HepG2 (cell line): ENCODE measurements at regions not wholly inside any gene's neighbourhood (a gene's known extent, or its start where the extent isn't known, plus 50 kb on each side); places are given as distances from the start of the nearest gene placed in this dataset.
"Not testable (repeated sequence)": the region's sequence is repeated elsewhere in the genome, so short reads cannot be mapped to it uniquely, and the experiment has no call there.

ENCODE experiments used
- CEBPB ChIP-seq: IDR thresholded peaks from 2 replicates; pipeline ENCODE4 v1.6.1; 2011; ENCODE audit warnings: low read depth, low read length, improper control_type of control experiment, borderline replicate concordance
- JUN ChIP-seq: sonication (generic); formaldehyde crosslinking; IDR thresholded peaks from 2 replicates; pipeline ENCODE4 v1.4.0; 2020; ENCODE audit warnings: mild to moderate bottlenecking, missing genetic modification reagents
- KDM5A ChIP-seq: fragments of 200-600 bp; sonication (generic); IDR thresholded peaks from 2 replicates; pipeline ENCODE4 v1.7.0; 2018; ENCODE audit warnings: antibody characterized with exemption, mild to moderate bottlenecking, low read length, borderline replicate concordance
- POLR2A ChIP-seq, 2 experiments: IDR thresholded peaks; 2 replicates each; pipeline ENCODE4 v1.6.1; 2011; ENCODE audit warnings: low read depth in 2 of 2, low read length in 2 of 2, mild to moderate bottlenecking in 1 of 2, moderate library complexity in 1 of 2; ENCODE audit not compliant: insufficient read depth in 1 of 2
- SMC3 ChIP-seq: IDR thresholded peaks from 2 replicates; pipeline ENCODE4 v1.6.1; 2011; ENCODE audit warnings: low read length, improper control_type of control experiment
- SP1 ChIP-seq, 2 experiments: fragments of 450-650 bp in 1 of 2; sonication (generic) in 1 of 2; formaldehyde crosslinking in 1 of 2; IDR thresholded peaks; 2 replicates each; pipeline versions ENCODE4 v1.4.0 to v1.6.1; 2016 to 2020; ENCODE audit warnings: missing genetic modification reagents in 1 of 2
- THAP11 ChIP-seq: IDR thresholded peaks from 2 replicates; pipeline ENCODE4 v1.6.1; 2016; ENCODE audit warnings: missing biosample characterization, missing genetic modification reagents
- WIZ ChIP-seq: sonication (generic); formaldehyde crosslinking; IDR thresholded peaks from 2 replicates; pipeline ENCODE4 v1.5.1; 2020; ENCODE audit warnings: mild to moderate bottlenecking, missing genetic modification reagents
- ZNF878 ChIP-seq: sonication (generic); formaldehyde crosslinking; IDR thresholded peaks from 2 replicates; pipeline ENCODE4 v1.8.1; 2023; ENCODE audit warnings: mild to moderate bottlenecking, missing genetic modification reagents, moderate library complexity
- ZSCAN29 ChIP-seq: sonication (generic); formaldehyde crosslinking; conservative IDR thresholded peaks from 2 replicates; pipeline ENCODE4 v1.4.0; 2020; ENCODE audit warnings: mild to moderate bottlenecking, missing genetic modification reagents
- TF ChIP-seq, protein P1 (sequence below): sonication (generic); formaldehyde crosslinking; IDR thresholded peaks from 2 replicates; pipeline ENCODE4 v1.5.0; 2020; ENCODE audit warnings: mild to moderate bottlenecking, missing genetic modification reagents, moderate library complexity

DNA sequence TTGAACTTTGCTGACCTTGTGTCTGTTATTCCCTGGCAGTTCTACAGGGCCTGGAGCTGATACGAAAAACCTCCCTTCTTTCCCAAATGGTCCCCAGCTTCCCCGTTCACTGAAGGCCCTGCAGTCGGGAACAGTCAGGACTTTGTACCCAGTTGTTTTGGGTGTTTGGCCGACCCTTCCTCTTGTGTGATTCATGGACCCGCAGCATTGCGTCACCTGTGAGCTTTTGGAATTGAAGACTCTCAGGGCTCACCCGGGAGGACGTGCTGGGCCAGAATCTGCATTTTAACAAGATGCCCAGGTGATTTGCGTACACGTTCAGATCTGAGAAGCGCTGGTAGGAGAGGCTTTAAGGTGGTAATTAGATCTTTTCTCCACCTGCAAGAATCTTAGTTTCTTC lies 220.4 kb downstream of the OTOP1 start:
- TF ChIP-seq JUN (CRISPR knock-in tag); ZSCAN29; ZNF878; WIZ (CRISPR knock-in tag); SP1 (IDR thresholded peaks at IDR 0.05); SP1 (CRISPR knock-in tag; IDR thresholded peaks at IDR 0.05); SMC3; POLR2A (IDR thresholded peaks at IDR 0.05; ENCODE audit: insufficient read depth in 1 of 2, low read depth in 2 of 2, low read length in 2 of 2); THAP11 (CRISPR knock-in tag); KDM5A: not testable (repeated sequence)
- TF ChIP-seq, protein P1, sequence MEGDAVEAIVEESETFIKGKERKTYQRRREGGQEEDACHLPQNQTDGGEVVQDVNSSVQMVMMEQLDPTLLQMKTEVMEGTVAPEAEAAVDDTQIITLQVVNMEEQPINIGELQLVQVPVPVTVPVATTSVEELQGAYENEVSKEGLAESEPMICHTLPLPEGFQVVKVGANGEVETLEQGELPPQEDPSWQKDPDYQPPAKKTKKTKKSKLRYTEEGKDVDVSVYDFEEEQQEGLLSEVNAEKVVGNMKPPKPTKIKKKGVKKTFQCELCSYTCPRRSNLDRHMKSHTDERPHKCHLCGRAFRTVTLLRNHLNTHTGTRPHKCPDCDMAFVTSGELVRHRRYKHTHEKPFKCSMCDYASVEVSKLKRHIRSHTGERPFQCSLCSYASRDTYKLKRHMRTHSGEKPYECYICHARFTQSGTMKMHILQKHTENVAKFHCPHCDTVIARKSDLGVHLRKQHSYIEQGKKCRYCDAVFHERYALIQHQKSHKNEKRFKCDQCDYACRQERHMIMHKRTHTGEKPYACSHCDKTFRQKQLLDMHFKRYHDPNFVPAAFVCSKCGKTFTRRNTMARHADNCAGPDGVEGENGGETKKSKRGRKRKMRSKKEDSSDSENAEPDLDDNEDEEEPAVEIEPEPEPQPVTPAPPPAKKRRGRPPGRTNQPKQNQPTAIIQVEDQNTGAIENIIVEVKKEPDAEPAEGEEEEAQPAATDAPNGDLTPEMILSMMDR (CRISPR knock-in tag) = not testable (repeated sequence)
- peak; percentile 37; the same call in 1 of the 2 replicates for TF ChIP-seq CEBPB
